Gastrocnemius medialis (tissue), 4 donors: ENCODE measurements at regions not wholly inside any gene's neighbourhood (a gene's known extent, or its start where the extent isn't known, plus 50 kb on each side); places are given as distances from the start of the nearest gene placed in this dataset.

ENCODE experiments used
- CTCF ChIP-seq, 5 experiments: fragments of 450-650 bp in 3 of 5; fragments of 200-600 bp in 2 of 5; sonication (generic) in 2 of 5; IDR thresholded peaks in 4 of 5; conservative IDR thresholded peaks in 1 of 5; 1 replicate in 4 of 5; 2 replicates in 1 of 5; pipeline ENCODE4 v1.5.1; 2016 to 2019; ENCODE audit warnings: antibody characterized with exemption in 5 of 5, mild to moderate bottlenecking in 3 of 5, moderate library complexity in 3 of 5
- POLR2A ChIP-seq, 2 donors: fragments of 450-650 bp; IDR thresholded peaks; one replicate each; pipeline ENCODE4 v1.6.1; 2017; ENCODE audit warnings: antibody characterized with exemption in 2 of 2, mild to moderate bottlenecking in 2 of 2, moderate library complexity in 2 of 2

GRCh38 chr21:22280851-22281250 lies 1282.6 kb downstream of the NCAM2 start:
- no peak for TF ChIP-seq CTCF (IDR thresholded peaks at IDR 0.05 in 4 of 5, conservative IDR thresholded peaks at IDR 0.05 in 1 of 5)
- no peak for TF ChIP-seq POLR2A (IDR thresholded peaks at IDR 0.05)
